ENCODE measurements at regions not wholly inside any gene's neighbourhood (a gene's known extent, or its start where the extent isn't known, plus 50 kb on each side); places are given as distances from the start of the nearest gene placed in this dataset.

DNA sequence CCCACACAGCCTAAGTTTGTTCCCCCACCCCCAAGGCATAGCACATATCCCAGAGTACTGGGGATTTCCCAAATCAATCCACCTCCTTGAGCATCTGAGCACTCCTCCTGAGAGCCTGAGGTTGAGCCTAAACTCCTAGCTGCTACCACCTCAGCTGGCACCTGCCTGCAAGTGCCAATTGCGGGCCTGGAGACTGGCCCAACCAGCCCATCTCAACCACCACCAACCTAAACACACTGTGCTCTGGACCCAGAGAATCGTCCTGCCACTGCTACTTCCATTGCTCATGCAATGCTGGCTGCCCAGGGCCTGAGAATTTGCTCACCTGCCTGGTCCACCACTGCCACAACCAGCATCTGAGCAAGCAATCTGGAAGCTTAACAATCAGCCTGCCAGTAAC lies 177.1 kb downstream of the FGF13 start (continued):
- TF ChIP-seq, protein P1, sequence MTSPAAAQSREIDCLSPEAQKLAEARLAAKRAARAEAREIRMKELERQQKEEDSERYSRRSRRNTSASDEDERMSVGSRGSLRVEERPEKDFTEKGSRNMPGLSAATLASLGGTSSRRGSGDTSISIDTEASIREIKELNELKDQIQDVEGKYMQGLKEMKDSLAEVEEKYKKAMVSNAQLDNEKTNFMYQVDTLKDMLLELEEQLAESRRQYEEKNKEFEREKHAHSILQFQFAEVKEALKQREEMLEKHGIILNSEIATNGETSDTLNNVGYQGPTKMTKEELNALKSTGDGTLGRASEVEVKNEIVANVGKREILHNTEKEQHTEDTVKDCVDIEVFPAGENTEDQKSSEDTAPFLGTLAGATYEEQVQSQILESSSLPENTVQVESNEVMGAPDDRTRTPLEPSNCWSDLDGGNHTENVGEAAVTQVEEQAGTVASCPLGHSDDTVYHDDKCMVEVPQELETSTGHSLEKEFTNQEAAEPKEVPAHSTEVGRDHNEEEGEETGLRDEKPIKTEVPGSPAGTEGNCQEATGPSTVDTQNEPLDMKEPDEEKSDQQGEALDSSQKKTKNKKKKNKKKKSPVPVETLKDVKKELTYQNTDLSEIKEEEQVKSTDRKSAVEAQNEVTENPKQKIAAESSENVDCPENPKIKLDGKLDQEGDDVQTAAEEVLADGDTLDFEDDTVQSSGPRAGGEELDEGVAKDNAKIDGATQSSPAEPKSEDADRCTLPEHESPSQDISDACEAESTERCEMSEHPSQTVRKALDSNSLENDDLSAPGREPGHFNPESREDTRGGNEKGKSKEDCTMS (CRISPR knock-in tag; conservative IDR thresholded peaks at IDR 0.05) = no peak
- TF ChIP-seq, protein P2, sequence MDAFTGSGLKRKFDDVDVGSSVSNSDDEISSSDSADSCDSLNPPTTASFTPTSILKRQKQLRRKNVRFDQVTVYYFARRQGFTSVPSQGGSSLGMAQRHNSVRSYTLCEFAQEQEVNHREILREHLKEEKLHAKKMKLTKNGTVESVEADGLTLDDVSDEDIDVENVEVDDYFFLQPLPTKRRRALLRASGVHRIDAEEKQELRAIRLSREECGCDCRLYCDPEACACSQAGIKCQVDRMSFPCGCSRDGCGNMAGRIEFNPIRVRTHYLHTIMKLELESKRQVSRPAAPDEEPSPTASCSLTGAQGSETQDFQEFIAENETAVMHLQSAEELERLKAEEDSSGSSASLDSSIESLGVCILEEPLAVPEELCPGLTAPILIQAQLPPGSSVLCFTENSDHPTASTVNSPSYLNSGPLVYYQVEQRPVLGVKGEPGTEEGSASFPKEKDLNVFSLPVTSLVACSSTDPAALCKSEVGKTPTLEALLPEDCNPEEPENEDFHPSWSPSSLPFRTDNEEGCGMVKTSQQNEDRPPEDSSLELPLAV (CRISPR knock-in tag; conservative IDR thresholded peaks at IDR 0.05; ENCODE audit: low read depth) = no peak
- TF ChIP-seq, protein P3, sequence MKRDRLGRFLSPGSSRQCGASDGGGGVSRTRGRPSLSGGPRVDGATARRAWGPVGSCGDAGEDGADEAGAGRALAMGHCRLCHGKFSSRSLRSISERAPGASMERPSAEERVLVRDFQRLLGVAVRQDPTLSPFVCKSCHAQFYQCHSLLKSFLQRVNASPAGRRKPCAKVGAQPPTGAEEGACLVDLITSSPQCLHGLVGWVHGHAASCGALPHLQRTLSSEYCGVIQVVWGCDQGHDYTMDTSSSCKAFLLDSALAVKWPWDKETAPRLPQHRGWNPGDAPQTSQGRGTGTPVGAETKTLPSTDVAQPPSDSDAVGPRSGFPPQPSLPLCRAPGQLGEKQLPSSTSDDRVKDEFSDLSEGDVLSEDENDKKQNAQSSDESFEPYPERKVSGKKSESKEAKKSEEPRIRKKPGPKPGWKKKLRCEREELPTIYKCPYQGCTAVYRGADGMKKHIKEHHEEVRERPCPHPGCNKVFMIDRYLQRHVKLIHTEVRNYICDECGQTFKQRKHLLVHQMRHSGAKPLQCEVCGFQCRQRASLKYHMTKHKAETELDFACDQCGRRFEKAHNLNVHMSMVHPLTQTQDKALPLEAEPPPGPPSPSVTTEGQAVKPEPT (CRISPR knock-in tag; IDR thresholded peaks at IDR 0.05; ENCODE audit: low read depth) = no peak

DNA sequence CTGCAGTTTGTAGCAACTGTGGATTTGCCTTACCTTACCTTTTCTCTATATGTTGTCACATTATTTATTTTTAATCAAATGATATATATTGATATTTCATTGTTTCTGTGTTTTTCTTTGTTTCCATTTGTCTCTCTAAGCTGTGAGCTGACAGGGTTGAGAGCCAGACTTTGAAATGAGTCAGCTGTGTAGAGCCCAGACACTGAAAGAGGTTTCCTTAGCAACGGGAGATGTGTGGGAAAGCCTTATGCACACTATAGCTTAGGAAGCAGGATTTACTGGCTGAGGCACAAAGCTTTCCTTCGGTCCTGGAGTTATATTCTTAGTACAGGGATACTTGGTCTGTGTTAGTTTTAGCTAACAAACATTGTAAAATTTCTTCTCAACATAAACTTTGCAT lies 192.2 kb downstream of the FGF13 start:
- Histone ChIP-seq H3K9ac (ENCODE audit: insufficient read depth, low read depth, low read length) (no peak overlapping the region), H4K20me1 (ENCODE audit: insufficient read depth, low read length) (no peaks in the 10 kb centered on the region), H3K27me3 (ENCODE audit: control insufficient read depth in 1 of 2, insufficient read depth in 2 of 2, low read length in 2 of 2) (no peaks in the 10 kb centered on the region), H3K4me3 (replicated peaks in 1 of 3; ENCODE audit: insufficient read depth in 1 of 3, low read depth in 2 of 3, low read length in 3 of 3) (no peak overlapping the region), H3K36me3 (replicated peaks in 1 of 2; ENCODE audit: control insufficient read depth in 1 of 2, insufficient read depth in 2 of 2, low read length in 2 of 2) (no peaks in the 10 kb centered on the region), H3K4me2 (ENCODE audit: low read depth, low read length) (no peak overlapping the region), H3K27ac (ENCODE audit: extremely low read length, insufficient read depth, low read length) (no peak overlapping the region), H3K79me2 (ENCODE audit: insufficient read depth, low read length) (no peaks in the 10 kb centered on the region), H2AFZ (ENCODE audit: low read length) (no peak overlapping the region), H3K4me1 (ENCODE audit: insufficient read depth, low read length) (no peaks in the 10 kb centered on the region), H3K9me3 (ENCODE audit: low read length) (peaks cover 20% of the 10 kb centered on the region)
- WGBS (ENCODE audit: low lambda C conversion rate) = 0% methylated on average over 2 of the region's 2 CpGs
- ATAC-seq (no peak), DNase-seq (ENCODE audit: low spot score) (no peak), FAIRE-seq (no peak)
- CTCF ChIA-PET (ENCODE audit: low intra/inter-chr PET ratio, low total read pairs) = no interaction called here
- intact Hi-C loops (cut with micrococcal nuclease; ENCODE audit: unreplicated experiment) (no loop called here), in situ Hi-C loops (cut with HindIII; ENCODE audit: extremely low pct_ligation_motif_present, low pct_unique_long_range_greater_than_20kb) (no loop called here)
- POLR2A ChIA-PET = no interaction called here
- no TSS peak for BruUV-seq (replicated peaks)
- TF ChIP-seq, protein P4, sequence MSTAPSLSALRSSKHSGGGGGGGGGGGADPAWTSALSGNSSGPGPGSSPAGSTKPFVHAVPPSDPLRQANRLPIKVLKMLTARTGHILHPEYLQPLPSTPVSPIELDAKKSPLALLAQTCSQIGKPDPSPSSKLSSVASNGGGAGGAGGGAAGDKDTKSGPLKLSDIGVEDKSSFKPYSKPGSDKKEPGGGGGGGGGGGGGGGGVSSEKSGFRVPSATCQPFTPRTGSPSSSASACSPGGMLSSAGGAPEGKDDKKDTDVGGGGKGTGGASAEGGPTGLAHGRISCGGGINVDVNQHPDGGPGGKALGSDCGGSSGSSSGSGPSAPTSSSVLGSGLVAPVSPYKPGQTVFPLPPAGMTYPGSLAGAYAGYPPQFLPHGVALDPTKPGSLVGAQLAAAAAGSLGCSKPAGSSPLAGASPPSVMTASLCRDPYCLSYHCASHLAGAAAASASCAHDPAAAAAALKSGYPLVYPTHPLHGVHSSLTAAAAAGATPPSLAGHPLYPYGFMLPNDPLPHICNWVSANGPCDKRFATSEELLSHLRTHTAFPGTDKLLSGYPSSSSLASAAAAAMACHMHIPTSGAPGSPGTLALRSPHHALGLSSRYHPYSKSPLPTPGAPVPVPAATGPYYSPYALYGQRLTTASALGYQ (CRISPR knock-in tag; IDR thresholded peaks at IDR 0.05) = no peak
- no peak for TF ChIP-seq ATAD3A (CRISPR knock-in tag; IDR thresholded peaks at IDR 0.05)
- TF ChIP-seq, protein P5, sequence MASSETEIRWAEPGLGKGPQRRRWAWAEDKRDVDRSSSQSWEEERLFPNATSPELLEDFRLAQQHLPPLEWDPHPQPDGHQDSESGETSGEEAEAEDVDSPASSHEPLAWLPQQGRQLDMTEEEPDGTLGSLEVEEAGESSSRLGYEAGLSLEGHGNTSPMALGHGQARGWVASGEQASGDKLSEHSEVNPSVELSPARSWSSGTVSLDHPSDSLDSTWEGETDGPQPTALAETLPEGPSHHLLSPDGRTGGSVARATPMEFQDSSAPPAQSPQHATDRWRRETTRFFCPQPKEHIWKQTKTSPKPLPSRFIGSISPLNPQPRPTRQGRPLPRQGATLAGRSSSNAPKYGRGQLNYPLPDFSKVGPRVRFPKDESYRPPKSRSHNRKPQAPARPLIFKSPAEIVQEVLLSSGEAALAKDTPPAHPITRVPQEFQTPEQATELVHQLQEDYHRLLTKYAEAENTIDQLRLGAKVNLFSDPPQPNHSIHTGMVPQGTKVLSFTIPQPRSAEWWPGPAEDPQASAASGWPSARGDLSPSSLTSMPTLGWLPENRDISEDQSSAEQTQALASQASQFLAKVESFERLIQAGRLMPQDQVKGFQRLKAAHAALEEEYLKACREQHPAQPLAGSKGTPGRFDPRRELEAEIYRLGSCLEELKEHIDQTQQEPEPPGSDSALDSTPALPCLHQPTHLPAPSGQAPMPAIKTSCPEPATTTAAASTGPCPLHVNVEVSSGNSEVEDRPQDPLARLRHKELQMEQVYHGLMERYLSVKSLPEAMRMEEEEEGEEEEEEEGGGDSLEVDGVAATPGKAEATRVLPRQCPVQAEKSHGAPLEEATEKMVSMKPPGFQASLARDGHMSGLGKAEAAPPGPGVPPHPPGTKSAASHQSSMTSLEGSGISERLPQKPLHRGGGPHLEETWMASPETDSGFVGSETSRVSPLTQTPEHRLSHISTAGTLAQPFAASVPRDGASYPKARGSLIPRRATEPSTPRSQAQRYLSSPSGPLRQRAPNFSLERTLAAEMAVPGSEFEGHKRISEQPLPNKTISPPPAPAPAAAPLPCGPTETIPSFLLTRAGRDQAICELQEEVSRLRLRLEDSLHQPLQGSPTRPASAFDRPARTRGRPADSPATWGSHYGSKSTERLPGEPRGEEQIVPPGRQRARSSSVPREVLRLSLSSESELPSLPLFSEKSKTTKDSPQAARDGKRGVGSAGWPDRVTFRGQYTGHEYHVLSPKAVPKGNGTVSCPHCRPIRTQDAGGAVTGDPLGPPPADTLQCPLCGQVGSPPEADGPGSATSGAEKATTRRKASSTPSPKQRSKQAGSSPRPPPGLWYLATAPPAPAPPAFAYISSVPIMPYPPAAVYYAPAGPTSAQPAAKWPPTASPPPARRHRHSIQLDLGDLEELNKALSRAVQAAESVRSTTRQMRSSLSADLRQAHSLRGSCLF (CRISPR knock-in tag; IDR thresholded peaks at IDR 0.05; ENCODE audit: borderline replicate concordance) = no peak
- TF ChIP-seq, protein P6, sequence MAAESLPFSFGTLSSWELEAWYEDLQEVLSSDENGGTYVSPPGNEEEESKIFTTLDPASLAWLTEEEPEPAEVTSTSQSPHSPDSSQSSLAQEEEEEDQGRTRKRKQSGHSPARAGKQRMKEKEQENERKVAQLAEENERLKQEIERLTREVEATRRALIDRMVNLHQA (CRISPR knock-in tag; IDR thresholded peaks at IDR 0.05) = no peak

Measured in HepG2 (cell line).